Glomerular endothelial cell (primary cell): ENCODE measurements at regions not wholly inside any gene's neighbourhood (a gene's known extent, or its start where the extent isn't known, plus 50 kb on each side); places are given as distances from the start of the nearest gene placed in this dataset.
"Not testable (repeated sequence)": the region's sequence is repeated elsewhere in the genome, so short reads cannot be mapped to it uniquely, and the experiment has no call there.

ENCODE experiments used
- DNase-seq: peaks from one replicate; pipeline ENCODE4 v3.0.0-alpha.2; 2011; ENCODE audit warnings: low read depth, low spot score; ENCODE audit errors: extremely low read depth

- not testable (repeated sequence) for DNase-seq
Observed at GRCh38 chr7:69215516-69215915, 382.8 kb upstream of the AUTS2 start.

- DNase-seq, result no peak
Observed at GRCh38 chr7:69217516-69218350, 380.5 kb upstream of the AUTS2 start.

- DNase-seq, result no peak
Observed at GRCh38 chr7:69218576-69218975, 379.7 kb upstream of the AUTS2 start.

- no peak for DNase-seq
Observed at GRCh38 chr7:69219381-69219780, 378.9 kb upstream of the AUTS2 start.

- no peak for DNase-seq
Observed at GRCh38 chr7:69225259-69225943, 372.9 kb upstream of the AUTS2 start.

- DNase-seq, result no peak
Observed at GRCh38 chr7:69228212-69228811, 370.0 kb upstream of the AUTS2 start.

- DNase-seq, result no peak
Observed at GRCh38 chr7:69232445-69233376, 365.6 kb upstream of the AUTS2 start.

GRCh38 chr7:69237541-69237940 lies 360.7 kb upstream of the AUTS2 start:
- DNase-seq, result no peak

- no peak for DNase-seq
Observed at GRCh38 chr7:69243016-69243415, 355.3 kb upstream of the AUTS2 start.

GRCh38 chr7:69244701-69245100 lies 353.6 kb upstream of the AUTS2 start:
- DNase-seq, result no peak

- no peak for DNase-seq
Observed at GRCh38 chr7:69245646-69246045, 352.6 kb upstream of the AUTS2 start.

- DNase-seq, result no peak
Observed at GRCh38 chr7:69246758-69247157, 351.5 kb upstream of the AUTS2 start.

GRCh38 chr7:69248382-69248828 lies 349.9 kb upstream of the AUTS2 start:
- not testable (repeated sequence) for DNase-seq

GRCh38 chr7:69250958-69251357 lies 347.3 kb upstream of the AUTS2 start:
- no peak for DNase-seq

GRCh38 chr7:69254643-69255042 lies 343.6 kb upstream of the AUTS2 start:
- no peak for DNase-seq

- no peak for DNase-seq
Observed at GRCh38 chr7:69256634-69257081, 341.6 kb upstream of the AUTS2 start.

GRCh38 chr7:69257592-69257991 lies 340.7 kb upstream of the AUTS2 start:
- no peak for DNase-seq

GRCh38 chr7:69259445-69259844 lies 338.8 kb upstream of the AUTS2 start:
- no peak for DNase-seq

- no peak for DNase-seq
Observed at GRCh38 chr7:69260023-69260422, 338.3 kb upstream of the AUTS2 start.

GRCh38 chr7:69263550-69263949 lies 334.7 kb upstream of the AUTS2 start:
- DNase-seq, result no peak

GRCh38 chr7:69269806-69270205 lies 328.5 kb upstream of the AUTS2 start:
- DNase-seq, result no peak
